B cell (primary cell): ENCODE measurements at regions not wholly inside any gene's neighbourhood (a gene's known extent, or its start where the extent isn't known, plus 50 kb on each side); places are given as distances from the start of the nearest gene placed in this dataset.

Experiments used
- ATAC-seq: fragments of 200-7000 bp; cut with Tn5 transposase; one replicate; pipeline ENCODE4 v1.10.0; 2021; ENCODE audit warnings: low read depth, mild to moderate bottlenecking, moderate number of reproducible peaks, moderate library complexity
- CTCF ChIA-PET: fragments of 350-600 bp; sonication (Branson Sonifier 250); formaldehyde crosslinking; loops from one replicate; lab custom pipeline; 2021; ENCODE audit warnings: antibody characterized with exemption, inconsistent platforms; lab: Charles Lee
- POLR2A ChIA-PET: fragments of 350-600 bp; sonication (Branson Sonifier 250); formaldehyde crosslinking; loops from one replicate; lab custom pipeline; 2021; ENCODE audit warnings: antibody characterized with exemption; lab: Charles Lee
- DNase-seq: peaks from one replicate; pipeline ENCODE4 v3.0.0; 2013
- H2AFZ ChIP-seq: 2 replicates; pipeline ENCODE4 v1.6.1; 2012; ENCODE audit warnings: mild to moderate bottlenecking, low read depth, low read length; ENCODE audit not compliant: insufficient read depth, poor library complexity, severe bottlenecking
- H3K27ac ChIP-seq, 2 donors: 1 replicate in 1 of 2; 2 replicates in 1 of 2; pipeline ENCODE4 v1.5.1; 2012 to 2013; ENCODE audit warnings: low read length in 2 of 2, mild to moderate bottlenecking in 2 of 2, moderate library complexity in 1 of 2
- H3K27me3 ChIP-seq, 4 experiments: fragments of 200-600 bp in 1 of 4; sonication (generic) in 1 of 4; replicated peaks in 1 of 4; 1 replicate in 2 of 4; 2 replicates in 2 of 4; pipeline versions ENCODE4 v1.6.1 to v1.7.0; 2013 to 2016; ENCODE audit warnings: low read length in 3 of 4, mild to moderate bottlenecking in 2 of 4, mixed read lengths in 1 of 4, moderate library complexity in 1 of 4; ENCODE audit not compliant: insufficient read depth in 4 of 4, control insufficient read depth in 3 of 4; ENCODE audit errors: control extremely low read depth in 1 of 4
- H3K36me3 ChIP-seq, 2 experiments: replicated peaks in 1 of 2; 1 replicate in 1 of 2; 2 replicates in 1 of 2; pipeline versions ENCODE4 v1.6.1 to v1.7.1; 2013; ENCODE audit warnings: low read length in 1 of 2; ENCODE audit not compliant: insufficient read depth in 2 of 2, control insufficient read depth in 1 of 2; ENCODE audit errors: control extremely low read depth in 1 of 2, extremely low read depth in 1 of 2
- H3K4me1 ChIP-seq, 2 donors: fragments of 200-600 bp in 1 of 2; sonication (generic) in 1 of 2; 1 replicate in 1 of 2; 2 replicates in 1 of 2; pipeline versions ENCODE4 v1.5.1 to v1.6.1; 2013 to 2017; ENCODE audit warnings: low read length in 2 of 2; ENCODE audit not compliant: control insufficient read depth in 2 of 2, insufficient read depth in 2 of 2
- H3K4me2 ChIP-seq: replicated peaks from 2 replicates; pipeline ENCODE3; 2012; ENCODE audit warnings: mild to moderate bottlenecking, low read depth, low read length; ENCODE audit not compliant: poor library complexity, severe bottlenecking
- H3K4me3 ChIP-seq, 5 experiments: fragments of 200-600 bp in 1 of 5; sonication (generic) in 1 of 5; 1 replicate in 3 of 5; 2 replicates in 2 of 5; pipeline versions ENCODE4 v1.5.1 to v1.7.0; 2011 to 2016; ENCODE audit warnings: low read length in 4 of 5, mild to moderate bottlenecking in 4 of 5, low read depth in 2 of 5, control low read depth in 1 of 5, moderate library complexity in 1 of 5; ENCODE audit not compliant: insufficient read depth in 1 of 5; ENCODE audit errors: control extremely low read depth in 1 of 5, extremely low read depth in 1 of 5
- H3K79me2 ChIP-seq: fragments of 200-600 bp; sonication (generic); one replicate; pipeline ENCODE4 v1.6.0; 2016; ENCODE audit warnings: low read length; ENCODE audit not compliant: control insufficient read depth, insufficient read depth
- H3K9ac ChIP-seq: fragments of 200-600 bp; sonication (generic); 2 replicates; pipeline ENCODE4 v1.6.1; 2017; ENCODE audit warnings: mild to moderate bottlenecking, low read length, moderate library complexity
- H3K9me3 ChIP-seq, 3 donors: one replicate each; pipeline versions ENCODE4 v1.6.1 to v1.7.1; 2013; ENCODE audit warnings: low read length in 2 of 3; ENCODE audit not compliant: control insufficient read depth in 2 of 3, insufficient read depth in 1 of 3; ENCODE audit errors: control extremely low read depth in 1 of 3
- H4K20me1 ChIP-seq: 2 replicates; pipeline ENCODE4 v1.6.0; 2012; ENCODE audit warnings: mild to moderate bottlenecking, low read length; ENCODE audit not compliant: insufficient read depth, control insufficient read depth, poor library complexity, severe bottlenecking
- H3K27ac Mint-ChIP-seq: one replicate; pipeline ENCODE4 v1.8.0; 2021; ENCODE audit warnings: mixed read lengths
- H3K27me3 Mint-ChIP-seq: one replicate; pipeline ENCODE4 v1.8.0; 2021; ENCODE audit warnings: mixed read lengths
- H3K4me1 Mint-ChIP-seq: one replicate; pipeline ENCODE4 v1.8.0; 2021; ENCODE audit warnings: mixed read lengths
- H3K4me3 Mint-ChIP-seq: one replicate; pipeline ENCODE4 v1.8.0; 2021; ENCODE audit warnings: mixed read lengths
- H3K9me3 Mint-ChIP-seq: one replicate; pipeline ENCODE4 v1.8.0; 2022; ENCODE audit warnings: mixed read lengths; ENCODE audit not compliant: insufficient read depth
- CTCF ChIP-seq: fragments of 200-600 bp; IDR thresholded peaks from one replicate; pipeline ENCODE4 v1.8.0; 2022; ENCODE audit warnings: antibody characterized with exemption, mild to moderate bottlenecking
- EZH2 ChIP-seq: IDR thresholded peaks from 2 replicates; pipeline ENCODE4 v1.6.1; 2012; ENCODE audit warnings: borderline replicate concordance, low read depth, mild to moderate bottlenecking, moderate library complexity, low read length; ENCODE audit not compliant: insufficient read depth, poor library complexity, severe bottlenecking
- WGBS: methylation state at CpG from one replicate; pipeline ENCODE4 v1.1.5; 2013; ENCODE audit warnings: missing lambda C conversion rate; ENCODE audit not compliant: insufficient coverage; 5-methylcytosine and 5-hydroxymethylcytosine counted together
- intact Hi-C: fragments of 100-400 bp; cut with micrococcal nuclease; formaldehyde crosslinking; loops from one replicate; pipeline ENCODE4 v1.10.0; 2022

GRCh38 chr1:199447906-199448305, 579.6 kb upstream of the NR5A2 start:
- Mint-ChIP-seq H3K9me3 (peaks cover 4% of the 10 kb centered on the region), H3K27me3 (peaks cover 6% of the 10 kb centered on the region), H3K27ac (no peak overlapping the region), H3K4me1 (peaks cover 2% of the 10 kb centered on the region), H3K4me3 (no peak overlapping the region)
- 84% methylated on average over 4 of the region's 4 CpGs for WGBS
- Histone ChIP-seq H3K27ac (no peak overlapping the region), H3K9ac (no peak overlapping the region), H3K4me2 (no peak overlapping the region), H3K36me3 (no peaks in the 10 kb centered on the region), H3K4me3 (no peak overlapping the region), H3K27me3 (no peaks in the 10 kb centered on the region), H3K4me1 (no peaks in the 10 kb centered on the region), H3K9me3 (no peaks in the 10 kb centered on the region), H4K20me1 (no peaks in the 10 kb centered on the region), H3K79me2 (no peaks in the 10 kb centered on the region), H2AFZ (no peak overlapping the region)
- no peak for ATAC-seq
- intact Hi-C loops = no loop called here
- ChIA-PET POLR2A (no interaction called here), CTCF (no interaction called here)
- DNase-seq = no peak
- no peak for TF ChIP-seq EZH2
- TF ChIP-seq CTCF = no peak

- POLR2A ChIA-PET = no interaction called here
- Mint-ChIP-seq H3K27me3 (peaks cover 6% of the 10 kb centered on the region), H3K4me3 (no peak overlapping the region), H3K27ac (no peak overlapping the region), H3K9me3 (peaks cover 2% of the 10 kb centered on the region), H3K4me1 (no peaks in the 10 kb centered on the region)
- DNase-seq (no peak), ATAC-seq (no peak)
- TF ChIP-seq CTCF = no peak
- no peak for TF ChIP-seq EZH2
- no peak overlapping the region for H3K4me3 ChIP-seq
- no peaks in the 10 kb centered on the region for H3K4me1 ChIP-seq
- no peak overlapping the region for H3K9ac ChIP-seq
- no peaks in the 10 kb centered on the region for H3K36me3 ChIP-seq
- no peaks in the 10 kb centered on the region for H3K9me3 ChIP-seq
- CTCF ChIA-PET = no interaction called here
- intact Hi-C loops = no loop called here
- H2AFZ ChIP-seq = no peak overlapping the region
- no peaks in the 10 kb centered on the region for H4K20me1 ChIP-seq
- no CpG with 5 or more reads among the region's 3 CpGs for WGBS
- no peak overlapping the region for H3K27ac ChIP-seq
- H3K4me2 ChIP-seq = no peak overlapping the region
- H3K79me2 ChIP-seq = no peaks in the 10 kb centered on the region
- H3K27me3 ChIP-seq = no peaks in the 10 kb centered on the region
Measured at GRCh38 chr1:199448646-199449045, 578.9 kb upstream of the NR5A2 start.
